GM12865 (cell line): ENCODE measurements at regions not wholly inside any gene's neighbourhood (a gene's known extent, or its start where the extent isn't known, plus 50 kb on each side); places are given as distances from the start of the nearest gene placed in this dataset.

ENCODE experiments used
- DNase-seq: peaks from one replicate; pipeline ENCODE4 v3.0.0; 2010; ENCODE audit warnings: low read depth
- H3K4me3 ChIP-seq: 2 replicates; pipeline ENCODE4 v1.5.1; 2011; ENCODE audit warnings: mild to moderate bottlenecking, low read depth, low read length, control low read depth
- TF ChIP-seq, protein P1 (sequence below): IDR thresholded peaks from 2 replicates; pipeline ENCODE4 v1.5.1; 2011; ENCODE audit warnings: low read length, control low read depth, low read depth, inconsistent platforms; ENCODE audit not compliant: insufficient read depth; ENCODE audit errors: missing control alignments

DNA sequence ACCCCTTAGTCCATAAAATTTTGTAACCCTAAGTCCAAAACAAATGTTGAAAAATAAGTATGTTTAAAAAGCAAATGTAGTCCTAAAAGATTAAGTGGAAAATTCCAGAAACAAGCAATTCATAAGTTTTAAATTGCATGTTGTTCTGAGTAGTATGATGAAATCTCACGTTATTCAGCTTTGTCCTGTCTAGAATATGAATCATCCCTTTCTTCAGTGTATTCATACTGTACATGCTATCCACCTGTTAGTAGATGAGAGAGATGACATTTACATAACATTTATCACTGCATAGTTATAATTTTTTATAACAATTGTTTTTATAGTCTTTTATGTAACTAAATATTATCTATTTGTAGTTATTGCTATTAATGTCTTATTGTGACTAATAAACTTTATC, 622.3 kb upstream of the CHORDC1 start:
- TF ChIP-seq, protein P1, sequence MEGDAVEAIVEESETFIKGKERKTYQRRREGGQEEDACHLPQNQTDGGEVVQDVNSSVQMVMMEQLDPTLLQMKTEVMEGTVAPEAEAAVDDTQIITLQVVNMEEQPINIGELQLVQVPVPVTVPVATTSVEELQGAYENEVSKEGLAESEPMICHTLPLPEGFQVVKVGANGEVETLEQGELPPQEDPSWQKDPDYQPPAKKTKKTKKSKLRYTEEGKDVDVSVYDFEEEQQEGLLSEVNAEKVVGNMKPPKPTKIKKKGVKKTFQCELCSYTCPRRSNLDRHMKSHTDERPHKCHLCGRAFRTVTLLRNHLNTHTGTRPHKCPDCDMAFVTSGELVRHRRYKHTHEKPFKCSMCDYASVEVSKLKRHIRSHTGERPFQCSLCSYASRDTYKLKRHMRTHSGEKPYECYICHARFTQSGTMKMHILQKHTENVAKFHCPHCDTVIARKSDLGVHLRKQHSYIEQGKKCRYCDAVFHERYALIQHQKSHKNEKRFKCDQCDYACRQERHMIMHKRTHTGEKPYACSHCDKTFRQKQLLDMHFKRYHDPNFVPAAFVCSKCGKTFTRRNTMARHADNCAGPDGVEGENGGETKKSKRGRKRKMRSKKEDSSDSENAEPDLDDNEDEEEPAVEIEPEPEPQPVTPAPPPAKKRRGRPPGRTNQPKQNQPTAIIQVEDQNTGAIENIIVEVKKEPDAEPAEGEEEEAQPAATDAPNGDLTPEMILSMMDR: no peak
- H3K4me3 ChIP-seq: no peak overlapping the region
- no peak for DNase-seq

DNA sequence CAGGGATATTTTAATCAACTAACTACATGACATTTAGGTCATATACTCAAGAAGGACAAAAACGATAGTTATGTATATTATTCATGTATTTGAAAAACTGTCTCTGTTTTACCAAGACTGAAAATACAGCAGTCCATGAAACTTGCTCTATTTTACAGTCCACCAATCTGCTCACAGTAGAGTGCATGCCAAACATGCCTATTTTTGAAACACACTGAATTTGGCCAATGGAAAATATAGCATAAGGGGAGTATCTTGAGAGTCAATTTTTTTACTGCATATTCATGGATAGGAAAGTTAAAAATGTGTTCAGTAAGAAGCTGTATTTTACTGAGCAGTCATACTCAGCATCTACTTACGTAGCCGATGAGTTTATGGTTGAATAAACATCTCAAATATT, 621.2 kb upstream of the CHORDC1 start:
- TF ChIP-seq, protein P1: no peak

DNA sequence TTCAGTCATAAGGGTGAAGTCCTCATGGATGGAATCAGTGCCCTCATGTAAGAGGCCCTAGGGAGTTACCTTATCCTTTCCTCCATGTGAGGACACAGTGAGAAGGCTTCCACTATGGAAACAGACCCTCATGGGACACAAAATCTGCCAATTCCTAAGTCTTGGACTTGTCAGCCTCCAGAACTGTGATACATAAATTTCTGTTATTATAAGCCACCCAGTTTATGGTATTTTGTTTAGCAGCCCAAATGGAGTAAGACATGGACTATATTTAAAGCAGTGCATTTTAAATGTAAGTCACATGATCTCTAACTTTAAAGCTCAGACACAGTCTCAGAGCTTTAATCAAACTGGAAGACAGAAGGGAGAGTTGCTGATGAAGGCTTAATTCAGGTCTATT, 619.8 kb upstream of the CHORDC1 start:
- no peak overlapping the region for H3K4me3 ChIP-seq
- TF ChIP-seq, protein P1: no peak
- no peak for DNase-seq

More for the DNA sequence above, 621.2 kb upstream of the CHORDC1 start:
- H3K4me3 ChIP-seq: no peak overlapping the region
- DNase-seq: no peak

DNA sequence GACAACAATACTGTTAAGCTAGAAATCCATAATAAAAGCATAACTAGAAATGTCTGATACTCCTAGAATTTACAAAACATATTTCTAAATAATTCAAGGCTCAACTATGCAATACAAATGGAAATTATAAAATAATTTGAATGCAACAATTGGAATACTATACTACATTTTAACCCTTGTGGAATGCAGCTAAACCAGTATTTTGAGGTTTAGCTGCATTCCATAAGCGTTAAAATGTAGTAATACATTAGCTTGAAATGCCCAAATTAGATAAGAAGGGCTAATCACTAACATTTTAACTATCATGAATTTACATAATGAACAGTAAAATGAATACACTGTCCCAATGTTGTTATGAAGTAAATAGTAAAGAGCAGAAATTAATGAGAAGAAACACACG, 617.2 kb upstream of the CHORDC1 start:
- TF ChIP-seq, protein P1: no peak
- DNase-seq: no peak
- no peak overlapping the region for H3K4me3 ChIP-seq

DNA sequence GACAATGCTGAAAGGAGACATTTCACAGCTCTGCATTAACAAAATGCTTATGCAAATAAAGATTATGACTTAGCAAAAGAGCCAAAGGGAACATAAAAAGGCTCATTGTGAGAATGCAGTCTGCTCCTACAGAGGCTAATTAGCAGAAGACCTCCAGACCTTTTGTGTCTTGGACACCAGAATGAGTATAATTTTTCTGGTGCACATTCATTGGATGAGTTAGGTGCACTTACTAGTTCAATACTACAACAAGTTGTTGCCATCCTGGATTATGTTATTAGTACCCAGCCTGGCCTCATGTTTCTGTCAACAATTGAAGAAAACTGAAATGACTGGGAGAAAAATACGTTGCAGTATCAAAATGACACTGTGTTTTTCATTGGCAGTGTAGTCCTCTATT, 613.2 kb upstream of the CHORDC1 start:
- no peak for DNase-seq
- TF ChIP-seq, protein P1: no peak
- no peak overlapping the region for H3K4me3 ChIP-seq

DNA sequence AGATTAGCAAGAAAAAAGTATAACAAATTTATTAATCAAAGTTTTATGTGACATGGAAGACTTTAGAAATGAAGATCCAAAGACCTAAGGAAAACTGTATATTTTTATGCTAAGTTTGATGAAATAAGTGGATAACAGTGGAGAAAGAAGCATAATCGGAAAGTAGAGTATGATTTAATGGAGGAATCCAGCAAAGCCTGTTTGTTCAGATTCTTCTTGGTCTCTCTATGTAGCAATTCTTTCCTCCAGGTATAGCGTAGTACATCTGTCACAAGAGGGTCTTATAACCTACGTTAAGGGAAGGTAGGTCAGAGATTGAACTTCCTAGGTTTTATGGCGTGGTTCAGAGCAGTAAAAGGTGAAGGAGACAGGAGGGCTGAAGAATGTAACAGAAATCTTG, 600.6 kb upstream of the CHORDC1 start:
- TF ChIP-seq, protein P1: no peak
- DNase-seq: no peak
- no peak overlapping the region for H3K4me3 ChIP-seq

DNA sequence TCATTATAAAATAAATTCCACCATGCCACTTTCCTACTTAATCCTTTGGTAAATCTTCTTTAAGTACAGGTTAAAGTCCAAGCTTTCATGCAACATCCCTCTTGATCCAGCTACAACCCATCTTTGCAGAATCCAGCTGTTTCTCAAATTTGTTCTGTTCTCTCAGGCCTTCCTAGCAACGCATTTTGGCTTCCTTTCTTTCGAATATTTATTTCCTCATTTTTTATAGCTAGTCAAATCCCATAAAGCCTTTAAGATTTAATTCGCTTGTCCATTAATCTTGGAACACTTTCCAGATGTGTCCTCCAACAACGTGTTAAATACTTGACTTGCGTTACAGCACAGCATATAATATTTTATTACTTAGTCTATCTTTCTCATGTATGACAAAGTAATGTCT, 600.1 kb upstream of the CHORDC1 start:
- TF ChIP-seq, protein P1: no peak
- no peak overlapping the region for H3K4me3 ChIP-seq
- no peak for DNase-seq
